Epidermal melanocyte (primary cell): ENCODE measurements at regions not wholly inside any gene's neighbourhood (a gene's known extent, or its start where the extent isn't known, plus 50 kb on each side); places are given as distances from the start of the nearest gene placed in this dataset.

Experiments used
- DNase-seq: peaks from one replicate; pipeline ENCODE4 v3.0.0; 2011; ENCODE audit warnings: low spot score; ENCODE audit not compliant: insufficient read length

GRCh38 chr16:13550254-13550653 is 369.7 kb upstream of the ERCC4 start:
- DNase-seq, result no peak

- DNase-seq, result no peak
Measured at GRCh38 chr16:13552062-13552959, 367.6 kb upstream of the ERCC4 start.

DNA sequence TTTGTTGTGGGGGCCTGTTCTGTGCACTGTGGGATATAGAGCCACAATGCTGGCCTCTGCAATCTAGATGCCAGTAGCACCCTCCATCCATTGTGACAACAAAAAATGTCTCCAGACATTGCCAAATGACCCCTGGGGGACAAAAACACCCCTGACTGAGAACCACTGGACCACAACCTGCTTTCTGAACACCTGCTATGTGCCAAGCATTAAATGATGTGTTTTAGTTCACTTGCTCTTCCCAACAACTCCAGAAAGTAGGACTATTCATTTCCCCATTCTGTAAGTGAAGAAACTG is 367.0 kb upstream of the ERCC4 start:
- DNase-seq, result no peak

DNA sequence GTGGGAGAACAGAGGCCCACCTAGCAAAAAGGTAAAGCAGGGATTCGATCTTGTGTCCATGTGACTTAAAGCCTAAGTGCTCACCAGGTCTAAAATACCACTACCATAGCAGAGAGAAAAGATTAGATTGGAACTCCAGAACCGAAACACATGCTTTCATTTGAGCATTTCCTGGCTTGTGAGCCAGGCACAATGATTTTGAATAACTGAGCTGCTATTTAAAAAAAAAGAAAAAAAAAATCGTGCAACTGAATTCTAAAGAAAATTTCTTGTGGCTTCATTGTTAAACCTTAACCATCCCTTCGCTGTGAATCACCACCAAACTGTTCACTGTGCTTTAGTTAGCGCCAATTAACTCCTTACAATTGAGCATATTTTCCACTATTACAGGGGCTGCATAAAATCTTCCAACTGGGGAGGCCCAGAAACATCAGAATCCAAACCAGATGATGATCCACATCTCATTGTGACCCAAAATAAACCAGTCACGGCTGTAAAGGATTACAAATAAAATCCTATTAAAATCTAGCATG is 366.4 kb upstream of the ERCC4 start:
- DNase-seq, result no peak

DNA sequence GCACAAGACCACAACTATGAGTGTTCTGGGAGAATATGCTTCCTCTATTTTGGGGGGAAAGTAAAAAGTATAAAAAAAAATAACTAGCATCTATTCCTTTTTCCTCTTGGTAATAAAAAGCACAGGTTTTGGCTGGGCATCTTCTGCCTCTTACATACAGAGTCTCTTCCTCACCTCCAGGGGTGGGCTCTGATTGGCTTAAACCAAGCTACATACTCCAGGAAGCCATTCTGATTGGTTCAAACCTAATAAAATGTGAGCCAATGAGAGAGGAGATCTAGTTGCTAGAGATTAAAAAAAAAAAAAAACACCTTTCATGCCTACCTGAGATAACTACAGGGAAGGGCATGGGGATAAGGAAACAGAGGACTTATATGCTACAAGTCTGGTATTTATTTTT is 365.9 kb upstream of the ERCC4 start:
- no peak for DNase-seq

DNA sequence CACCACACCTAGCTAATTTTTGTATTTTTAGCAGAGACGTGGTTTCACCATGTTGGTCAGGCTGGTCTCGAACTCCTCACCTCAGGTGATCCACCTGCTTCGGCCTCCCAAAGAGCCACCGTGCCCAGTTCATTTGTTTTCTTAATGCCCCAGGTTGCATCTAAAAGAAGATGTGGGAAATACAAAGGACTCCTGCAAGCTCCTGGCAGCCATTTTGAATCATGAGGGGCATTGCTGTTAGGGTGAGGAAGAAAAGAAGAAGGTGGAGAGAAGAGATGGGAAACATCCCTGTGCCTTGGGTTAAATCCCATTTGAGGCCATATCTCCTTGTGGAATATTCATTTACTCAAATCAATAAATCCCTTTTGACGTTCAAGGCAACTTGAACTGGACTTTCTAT is 365.3 kb upstream of the ERCC4 start:
- no peak for DNase-seq

DNA sequence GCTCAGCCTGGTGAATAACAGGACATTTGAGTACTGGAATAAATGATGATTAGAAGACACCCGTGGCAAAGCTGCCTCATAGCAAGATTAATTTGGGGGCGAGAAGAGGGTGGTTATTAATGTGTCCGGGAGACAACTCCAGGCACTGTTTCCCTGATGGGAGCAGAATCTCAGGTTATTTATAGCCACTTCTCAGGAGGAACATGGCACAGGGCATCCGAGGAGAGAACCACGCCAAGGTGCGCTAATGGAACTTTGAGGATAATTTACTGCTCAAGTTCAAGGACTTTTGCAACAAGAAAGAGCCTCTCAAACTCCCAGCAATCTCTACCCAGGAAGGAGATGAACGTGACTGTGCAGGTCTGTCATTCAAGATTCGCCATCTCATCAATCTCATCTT is 362.5 kb upstream of the ERCC4 start:
- no peak for DNase-seq

GRCh38 chr16:13558752-13559151 is 361.2 kb upstream of the ERCC4 start:
- DNase-seq, result no peak

GRCh38 chr16:13559624-13560023 is 360.3 kb upstream of the ERCC4 start:
- DNase-seq, result no peak

- no peak for DNase-seq
Measured at GRCh38 chr16:13560151-13560550, 359.8 kb upstream of the ERCC4 start.

GRCh38 chr16:13561291-13562070 is 358.5 kb upstream of the ERCC4 start:
- no peak for DNase-seq

DNA sequence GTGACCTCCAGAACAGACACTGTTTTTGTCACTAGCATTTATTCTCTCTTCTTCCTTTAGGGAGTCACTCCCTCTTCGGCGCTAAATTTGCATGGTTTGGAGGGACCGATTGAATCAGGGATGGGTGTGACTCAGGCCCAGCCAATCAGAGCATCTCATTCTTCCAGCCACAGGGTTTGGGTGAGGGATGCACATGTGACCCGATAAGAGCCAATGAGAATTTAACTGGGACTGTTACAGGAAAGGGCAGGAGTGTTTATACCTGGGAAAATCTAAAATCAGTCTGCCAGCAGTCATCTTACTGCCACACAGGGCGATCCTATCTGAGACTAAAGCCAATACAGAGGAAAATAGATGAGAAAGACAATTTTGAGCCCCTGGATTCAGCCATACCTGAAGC is 351.2 kb upstream of the ERCC4 start:
- DNase-seq, result no peak

DNA sequence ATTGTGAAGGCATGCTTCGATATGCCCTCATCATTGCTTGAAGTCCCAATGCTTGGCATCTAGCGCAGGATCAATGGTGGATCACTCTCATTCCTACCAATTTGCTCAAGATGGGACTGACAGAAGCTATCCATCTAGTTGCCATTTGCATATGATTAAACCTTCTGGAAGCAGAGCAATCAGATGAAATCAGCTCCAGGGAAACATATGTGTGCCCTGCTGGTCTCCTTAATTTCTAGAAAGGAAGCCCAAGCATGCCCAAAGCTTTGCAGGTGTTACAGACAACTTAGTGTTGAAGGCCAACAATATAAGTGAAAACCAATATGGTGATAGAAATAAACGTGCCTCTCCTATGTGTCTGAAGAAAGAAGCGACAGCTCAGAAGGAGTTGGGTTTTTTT is 350.0 kb upstream of the ERCC4 start:
- DNase-seq, result no peak

- no peak for DNase-seq
Measured at GRCh38 chr16:13571036-13571435, 348.9 kb upstream of the ERCC4 start.

GRCh38 chr16:13573903-13574302 is 346.1 kb upstream of the ERCC4 start:
- DNase-seq, result no peak

GRCh38 chr16:13586051-13586450 is 333.9 kb upstream of the ERCC4 start:
- DNase-seq, result no peak

DNA sequence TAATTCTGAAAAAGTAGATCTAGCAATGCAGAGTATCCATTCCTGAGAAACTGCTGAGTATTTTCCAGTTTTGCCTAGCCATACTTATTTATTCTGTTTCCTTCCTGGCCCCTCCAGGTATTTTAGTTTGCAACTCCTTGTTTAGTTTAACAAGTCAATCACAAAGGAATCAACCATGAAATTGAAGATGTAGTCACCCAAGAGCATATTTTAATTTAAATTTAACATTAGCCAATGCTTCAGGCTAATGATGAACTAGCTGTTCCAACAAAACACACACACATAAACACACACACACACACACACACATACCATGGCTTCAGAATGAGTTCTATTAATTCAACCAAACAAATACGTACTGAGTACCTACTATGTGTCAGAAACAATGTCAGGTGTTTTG is 332.8 kb upstream of the ERCC4 start:
- no peak for DNase-seq

GRCh38 chr16:13594823-13595222 is 325.1 kb upstream of the ERCC4 start:
- DNase-seq, result no peak

GRCh38 chr16:13606804-13607203 is 313.1 kb upstream of the ERCC4 start:
- no peak for DNase-seq

- no peak for DNase-seq
Measured at GRCh38 chr16:13607289-13607688, 312.7 kb upstream of the ERCC4 start.

DNA sequence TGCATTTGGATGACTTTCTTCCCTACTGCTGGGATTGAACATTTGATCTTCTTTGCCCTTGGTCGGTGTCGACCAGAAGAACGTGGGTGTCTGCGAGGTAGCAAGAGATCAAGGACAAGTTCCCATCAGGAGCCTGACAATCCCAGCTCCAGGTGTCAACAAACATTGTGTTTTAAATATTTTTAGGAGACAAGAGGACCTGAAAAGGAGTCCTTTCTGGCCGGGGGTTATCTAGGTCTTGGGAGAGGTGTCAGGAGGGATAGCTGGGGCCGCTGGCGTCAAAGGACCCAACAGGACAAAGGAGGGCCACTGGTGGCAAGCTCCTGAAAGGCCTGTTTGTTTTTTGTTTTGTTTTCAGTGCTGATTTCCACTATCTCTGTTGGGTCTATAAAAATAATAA is 308.4 kb upstream of the ERCC4 start:
- DNase-seq, result no peak

DNA sequence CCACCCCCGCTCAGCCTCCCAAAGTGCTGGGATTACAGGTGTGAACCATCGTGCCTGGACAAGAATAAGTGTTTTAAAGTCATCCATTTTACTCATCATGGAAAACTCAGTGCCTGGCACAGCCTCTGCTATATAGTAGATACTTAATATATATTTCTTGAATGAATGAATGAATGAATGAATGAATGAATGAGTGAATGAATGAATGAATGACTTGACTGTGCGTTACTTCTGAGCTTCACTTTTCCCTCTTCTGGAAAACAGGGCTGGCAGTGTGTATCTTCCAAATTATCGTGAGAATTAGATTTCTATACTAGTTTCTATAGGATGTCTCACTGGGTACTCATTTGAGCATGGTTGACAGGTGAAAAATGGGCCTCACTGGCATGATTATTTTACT is 307.3 kb upstream of the ERCC4 start:
- DNase-seq, result no peak

DNA sequence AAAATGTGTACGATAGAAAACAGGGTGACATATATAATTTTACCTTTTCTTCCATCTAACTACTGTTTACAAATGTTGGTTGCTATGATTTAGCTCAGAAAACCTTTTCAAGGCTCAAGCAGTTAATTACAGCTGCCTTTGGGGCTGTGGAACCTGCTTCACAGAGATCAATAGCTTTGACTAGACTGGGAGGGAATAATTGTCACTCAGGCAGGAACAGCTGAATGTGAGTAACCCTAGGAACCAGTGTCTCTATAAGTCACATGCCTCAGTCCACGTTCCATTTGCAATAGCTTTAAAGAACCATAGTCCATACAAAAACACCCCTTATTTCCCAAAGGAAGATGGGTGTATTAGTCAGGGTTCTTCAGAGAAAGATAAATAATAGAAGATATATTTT is 306.8 kb upstream of the ERCC4 start:
- DNase-seq, result no peak
